ENCODE measurements at regions not wholly inside any gene's neighbourhood (a gene's known extent, or its start where the extent isn't known, plus 50 kb on each side); places are given as distances from the start of the nearest gene placed in this dataset.

DNA sequence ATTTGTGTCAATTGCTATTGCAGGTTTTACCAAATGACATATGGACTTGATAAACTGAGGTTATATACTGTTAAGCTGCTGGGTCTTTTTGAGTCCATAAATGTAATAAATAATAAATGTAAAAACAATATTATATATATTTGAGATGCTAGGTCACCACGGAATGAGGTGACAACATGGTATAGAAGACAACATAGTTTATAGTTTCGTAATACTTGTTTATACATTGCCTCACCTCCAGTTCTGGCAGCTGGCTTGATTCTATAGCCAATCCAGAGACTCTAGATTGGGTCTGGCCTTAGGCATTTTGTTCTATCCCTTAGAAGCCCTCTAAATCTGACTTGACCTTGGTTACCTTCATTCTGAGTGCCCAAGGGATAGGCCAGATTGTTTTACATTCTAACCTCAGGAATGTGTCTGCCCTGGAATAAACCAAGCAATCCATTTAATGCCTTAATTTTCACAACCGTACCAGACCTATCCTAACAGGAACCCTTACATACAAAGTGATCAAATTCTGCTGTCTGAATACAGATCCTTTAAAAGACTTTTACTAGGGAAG lies 61.5 kb upstream of the STXBP5 start:
- DNase-seq, result no peak

DNA sequence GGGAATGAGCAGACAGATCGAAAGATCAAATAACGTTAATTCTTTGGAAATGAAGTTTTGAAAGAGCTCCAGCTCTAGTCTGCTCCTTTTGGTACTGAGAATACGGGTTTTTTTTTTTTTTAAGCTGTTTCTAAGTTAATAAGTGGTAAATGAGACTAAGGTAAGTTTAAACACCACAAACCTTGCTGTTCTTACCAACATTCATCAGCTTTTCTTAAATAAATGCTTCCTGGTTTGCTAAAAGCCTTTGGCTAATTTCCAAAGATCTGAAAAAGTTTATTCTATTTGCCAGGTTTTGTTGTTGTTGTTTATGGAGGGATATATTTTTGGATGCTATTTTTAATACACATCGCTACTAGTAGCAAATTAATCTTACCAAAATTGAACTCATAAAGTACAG lies 55.1 kb upstream of the STXBP5 start:
- no peak for DNase-seq

DNA sequence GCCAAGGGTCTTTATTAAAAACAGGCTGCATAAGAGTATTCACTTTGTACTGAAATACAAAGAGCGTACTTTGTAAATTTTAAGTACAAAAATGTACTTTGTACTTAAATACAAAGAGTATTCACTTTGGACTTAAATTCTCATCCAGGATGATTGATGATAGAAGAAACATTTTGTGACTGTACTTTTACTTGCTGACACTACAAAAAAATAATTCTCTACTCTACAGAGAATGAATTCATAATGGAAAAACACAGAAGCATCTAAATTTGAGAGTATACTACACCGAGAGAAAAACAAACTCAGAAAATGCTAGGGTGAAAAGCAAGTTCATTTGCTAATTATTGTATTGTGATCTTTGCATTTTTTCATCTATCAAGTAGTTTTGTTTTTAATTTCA lies 54.4 kb upstream of the STXBP5 start:
- no peak for DNase-seq

DNA sequence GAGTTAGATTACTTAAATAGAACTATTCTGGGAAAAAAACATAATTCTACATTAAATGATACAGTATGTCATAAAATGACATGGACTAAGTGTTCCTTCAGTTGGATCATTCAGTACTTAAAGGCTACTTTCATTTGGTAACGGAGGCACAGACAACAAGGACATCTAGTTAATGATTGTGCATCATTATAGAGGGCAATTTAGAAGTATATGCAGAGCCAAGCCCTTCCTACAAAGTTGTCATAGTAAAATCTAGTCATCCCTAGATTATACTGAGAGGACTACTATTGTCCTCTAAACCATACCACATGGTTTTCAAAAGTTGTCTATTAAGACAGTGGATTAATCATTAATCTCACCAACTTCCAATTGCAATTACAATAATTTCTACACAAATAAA lies 53.9 kb upstream of the STXBP5 start:
- DNase-seq, result no peak
